CD4-positive, alpha-beta T cell (primary cell): ENCODE measurements at regions not wholly inside any gene's neighbourhood (a gene's known extent, or its start where the extent isn't known, plus 50 kb on each side); places are given as distances from the start of the nearest gene placed in this dataset.

ENCODE experiments used
- ATAC-seq: fragments of 200-7000 bp; cut with Tn5 transposase; one replicate; pipeline ENCODE4 v1.10.0; 2022; ENCODE audit warnings: mild to moderate bottlenecking; ENCODE audit not compliant: poor library complexity
- CTCF ChIA-PET: fragments of 350-600 bp; sonication (Branson Sonifier 250); formaldehyde crosslinking; loops from one replicate; lab custom pipeline; 2021; ENCODE audit warnings: antibody characterized with exemption, inconsistent platforms; lab: Charles Lee
- POLR2A ChIA-PET: fragments of 350-600 bp; sonication (Branson Sonifier 250); formaldehyde crosslinking; loops from one replicate; lab custom pipeline; 2021; ENCODE audit warnings: antibody characterized with exemption, inconsistent platforms; lab: Charles Lee
- DNase-seq, 14 experiments: peaks; one replicate each; pipeline ENCODE4 v3.0.0-alpha.2; 2013 to 2020; ENCODE audit warnings: mixed read lengths in 2 of 14
- H3K27ac ChIP-seq, 2 donors: one replicate each; pipeline versions ENCODE4 v1.5.1 to v1.7.0; 2013; ENCODE audit warnings: low read length in 2 of 2, low read depth in 1 of 2, mild to moderate bottlenecking in 1 of 2
- H3K27me3 ChIP-seq, 2 experiments: 1 replicate in 1 of 2; 2 replicates in 1 of 2; pipeline versions ENCODE4 v1.6.1 to v1.7.0; 2013; ENCODE audit warnings: low read length in 2 of 2, control low read depth in 1 of 2, mild to moderate bottlenecking in 1 of 2, moderate library complexity in 1 of 2; ENCODE audit not compliant: insufficient read depth in 2 of 2, control insufficient read depth in 1 of 2
- H3K36me3 ChIP-seq: one replicate; pipeline ENCODE4 v1.6.1; 2013; ENCODE audit warnings: low read length, control low read depth; ENCODE audit not compliant: insufficient read depth
- H3K4me1 ChIP-seq: one replicate; pipeline ENCODE4 v1.6.1; 2013; ENCODE audit warnings: low read length, control low read depth; ENCODE audit not compliant: insufficient read depth
- H3K4me3 ChIP-seq: one replicate; pipeline ENCODE4 v1.5.1; 2013; ENCODE audit warnings: mild to moderate bottlenecking, low read length, moderate library complexity
- H3K9me3 ChIP-seq, 2 experiments: 1 replicate in 1 of 2; 2 replicates in 1 of 2; pipeline versions ENCODE4 v1.6.1 to v1.7.0; 2013; ENCODE audit warnings: low read length in 2 of 2, mild to moderate bottlenecking in 2 of 2, control low read depth in 1 of 2, moderate library complexity in 1 of 2; ENCODE audit not compliant: control insufficient read depth in 1 of 2, insufficient read depth in 1 of 2
- H3K27ac Mint-ChIP-seq: one replicate; pipeline ENCODE4 v1.8.0; 2020; ENCODE audit warnings: mixed read lengths
- H3K27me3 Mint-ChIP-seq: one replicate; pipeline ENCODE4 v1.8.0; 2021; ENCODE audit warnings: mixed read lengths
- H3K36me3 Mint-ChIP-seq: one replicate; pipeline ENCODE4 v1.8.0; 2021; ENCODE audit warnings: low read depth, mixed read lengths
- H3K4me1 Mint-ChIP-seq: one replicate; pipeline ENCODE4 v1.8.0; 2021; ENCODE audit warnings: low read depth, mixed read lengths
- H3K4me3 Mint-ChIP-seq: one replicate; pipeline ENCODE4 v1.8.0; 2020; ENCODE audit warnings: mild to moderate bottlenecking, mixed read lengths
- H3K9me3 Mint-ChIP-seq: one replicate; pipeline ENCODE4 v1.8.0; 2020; ENCODE audit warnings: mixed read lengths
- CTCF ChIP-seq: fragments of 200-600 bp; IDR thresholded peaks from one replicate; pipeline ENCODE4 v1.8.0; 2022; ENCODE audit warnings: antibody characterized with exemption, mild to moderate bottlenecking
- intact Hi-C, 2 experiments: fragments of 100-400 bp; cut with DNase I in 1 of 2; cut with micrococcal nuclease in 1 of 2; formaldehyde crosslinking; loops; one replicate each; pipeline versions ENCODE4 v1.15.1 to v1.9.0; 2023 to 2025; cut with DNase I, micrococcal nuclease

GRCh38 chr21:23612210-23612609, 1995.1 kb downstream of the MRPL39 start:
- no peak for ATAC-seq
- Mint-ChIP-seq H3K4me1 (no peaks in the 10 kb centered on the region), H3K27ac (no peak overlapping the region), H3K27me3 (no peaks in the 10 kb centered on the region), H3K9me3 (peaks cover 3% of the 10 kb centered on the region), H3K4me3 (no peak overlapping the region), H3K36me3 (no peaks in the 10 kb centered on the region)
- ChIA-PET POLR2A (no interaction called here), CTCF (no interaction called here)
- TF ChIP-seq CTCF = no peak
- H3K27me3 ChIP-seq = no peaks in the 10 kb centered on the region
- no peak for DNase-seq
- no peaks in the 10 kb centered on the region for H3K4me1 ChIP-seq
- H3K36me3 ChIP-seq = no peaks in the 10 kb centered on the region
- no peak overlapping the region for H3K27ac ChIP-seq
- intact Hi-C loops = no loop called here
- H3K9me3 ChIP-seq = peaks cover 0 to 8% of the 10 kb centered on the region in 2 experiments
- H3K4me3 ChIP-seq = no peak overlapping the region

GRCh38 chr21:23607782-23608431, 1999.4 kb downstream of the MRPL39 start:
- H3K9me3 ChIP-seq = peaks cover 0 to 8% of the 10 kb centered on the region in 2 experiments
- no peak for ATAC-seq
- TF ChIP-seq CTCF = no peak

GRCh38 chr21:23601549-23601948, 2005.7 kb downstream of the MRPL39 start:
- intact Hi-C loops = no loop called here
- Histone ChIP-seq H3K4me1 (no peaks in the 10 kb centered on the region), H3K36me3 (no peaks in the 10 kb centered on the region), H3K4me3 (no peak overlapping the region), H3K9me3 (peaks cover 0 to 12% of the 10 kb centered on the region in 2 experiments), H3K27ac (no peak overlapping the region), H3K27me3 (no peaks in the 10 kb centered on the region)
- H3K36me3 Mint-ChIP-seq = no peaks in the 10 kb centered on the region
- POLR2A ChIA-PET = no interaction called here
- H3K9me3 Mint-ChIP-seq = peaks cover 2% of the 10 kb centered on the region
- CTCF ChIA-PET = no interaction called here
- H3K4me3 Mint-ChIP-seq = no peak overlapping the region
- H3K27ac Mint-ChIP-seq = no peak overlapping the region
- no peak for DNase-seq
- ATAC-seq = no peak
- TF ChIP-seq CTCF = no peak
- H3K4me1 Mint-ChIP-seq = no peaks in the 10 kb centered on the region
- no peaks in the 10 kb centered on the region for H3K27me3 Mint-ChIP-seq

More at GRCh38 chr21:23607782-23608431, 1999.4 kb downstream of the MRPL39 start:
- Histone ChIP-seq H3K27ac (no peak overlapping the region), H3K4me1 (no peaks in the 10 kb centered on the region), H3K36me3 (no peaks in the 10 kb centered on the region), H3K27me3 (no peaks in the 10 kb centered on the region), H3K4me3 (no peak overlapping the region)
- Mint-ChIP-seq H3K36me3 (no peaks in the 10 kb centered on the region), H3K4me3 (no peak overlapping the region), H3K27me3 (no peaks in the 10 kb centered on the region), H3K27ac (no peak overlapping the region), H3K4me1 (no peaks in the 10 kb centered on the region), H3K9me3 (peaks cover 3% of the 10 kb centered on the region)
- no peak for DNase-seq
- ChIA-PET CTCF (no interaction called here), POLR2A (no interaction called here)
- intact Hi-C loops = no loop called here
